ENCODE measurements at regions not wholly inside any gene's neighbourhood (a gene's known extent, or its start where the extent isn't known, plus 50 kb on each side); places are given as distances from the start of the nearest gene placed in this dataset.

DNA sequence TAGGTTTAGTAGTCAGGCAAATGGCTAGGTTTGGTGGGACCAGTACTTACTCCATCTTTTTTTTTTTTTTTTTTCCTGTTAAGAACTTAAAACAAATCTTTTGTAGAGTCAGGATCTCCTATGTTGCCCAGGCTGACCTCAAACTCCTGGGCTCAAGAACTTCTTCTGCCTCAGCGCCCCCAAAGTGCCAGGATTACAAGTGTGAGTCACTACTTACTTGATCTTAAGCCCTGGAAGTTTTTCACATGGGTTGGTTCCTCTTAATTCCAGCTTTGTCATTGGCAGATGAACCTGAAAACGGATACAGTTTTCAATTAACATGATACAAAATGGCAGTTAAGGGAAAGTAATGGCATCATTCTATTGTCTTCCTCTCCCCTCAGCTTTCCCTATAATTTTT lies 179.4 kb upstream of the JAG1 start:
- H3K36me3 ChIP-seq (ENCODE audit: insufficient read depth, low read length), result no peaks in the 10 kb centered on the region

DNA sequence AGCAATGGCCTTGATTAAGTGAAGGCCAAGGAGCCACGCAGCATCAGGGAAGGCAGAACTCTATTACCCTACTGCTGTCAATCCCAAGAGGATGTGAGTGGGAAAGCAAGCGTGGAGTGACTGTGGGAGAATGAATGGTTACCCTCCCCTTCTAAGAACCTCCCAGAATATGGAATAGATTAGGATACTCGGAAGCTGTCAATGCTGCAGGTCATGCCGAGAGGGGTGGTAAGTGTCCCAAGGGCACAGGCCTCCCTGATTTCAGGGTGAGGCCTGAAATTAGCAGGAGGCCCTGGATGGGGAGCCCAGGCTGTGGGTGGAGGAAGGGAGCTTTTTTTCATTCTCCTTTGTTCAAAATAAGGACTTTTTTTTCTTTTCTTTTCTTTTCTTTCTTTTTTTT lies 179.9 kb upstream of the JAG1 start:
- TF ChIP-seq, protein P1, sequence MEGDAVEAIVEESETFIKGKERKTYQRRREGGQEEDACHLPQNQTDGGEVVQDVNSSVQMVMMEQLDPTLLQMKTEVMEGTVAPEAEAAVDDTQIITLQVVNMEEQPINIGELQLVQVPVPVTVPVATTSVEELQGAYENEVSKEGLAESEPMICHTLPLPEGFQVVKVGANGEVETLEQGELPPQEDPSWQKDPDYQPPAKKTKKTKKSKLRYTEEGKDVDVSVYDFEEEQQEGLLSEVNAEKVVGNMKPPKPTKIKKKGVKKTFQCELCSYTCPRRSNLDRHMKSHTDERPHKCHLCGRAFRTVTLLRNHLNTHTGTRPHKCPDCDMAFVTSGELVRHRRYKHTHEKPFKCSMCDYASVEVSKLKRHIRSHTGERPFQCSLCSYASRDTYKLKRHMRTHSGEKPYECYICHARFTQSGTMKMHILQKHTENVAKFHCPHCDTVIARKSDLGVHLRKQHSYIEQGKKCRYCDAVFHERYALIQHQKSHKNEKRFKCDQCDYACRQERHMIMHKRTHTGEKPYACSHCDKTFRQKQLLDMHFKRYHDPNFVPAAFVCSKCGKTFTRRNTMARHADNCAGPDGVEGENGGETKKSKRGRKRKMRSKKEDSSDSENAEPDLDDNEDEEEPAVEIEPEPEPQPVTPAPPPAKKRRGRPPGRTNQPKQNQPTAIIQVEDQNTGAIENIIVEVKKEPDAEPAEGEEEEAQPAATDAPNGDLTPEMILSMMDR (conservative IDR thresholded peaks at IDR 0.05; ENCODE audit: low read length), result no peak
- H3K4me1 ChIP-seq (ENCODE audit: insufficient read depth, low read length, poor library complexity, severe bottlenecking), result no peaks in the 10 kb centered on the region
- H3K9me3 ChIP-seq (ENCODE audit: insufficient read depth, low read depth, low read length), result no peaks in the 10 kb centered on the region
- no peaks in the 10 kb centered on the region for H3K79me2 ChIP-seq (ENCODE audit: insufficient read depth, low read length)
- no peak overlapping the region for H2AFZ ChIP-seq (ENCODE audit: low read length)
- H3K9ac ChIP-seq (ENCODE audit: low read depth, low read length, poor library complexity, severe bottlenecking), result no peak overlapping the region
- H3K27me3 ChIP-seq (ENCODE audit: insufficient read depth, low read length, poor library complexity, severe bottlenecking), result no peaks in the 10 kb centered on the region
- no peaks in the 10 kb centered on the region for H3F3A ChIP-seq (ENCODE audit: low read depth)
- no peaks in the 10 kb centered on the region for H3K9me2 ChIP-seq (replicated peaks; ENCODE audit: low read depth, low read length)
- H4K20me1 ChIP-seq (ENCODE audit: insufficient read depth, low read length, poor library complexity, severe bottlenecking), result no peaks in the 10 kb centered on the region
- no peak overlapping the region for H3K4me3 ChIP-seq (ENCODE audit: low read length, poor library complexity, severe bottlenecking)
- H3K4me2 ChIP-seq (ENCODE audit: low read depth, low read length, poor library complexity, severe bottlenecking), result no peak overlapping the region
- H3K36me3 ChIP-seq (ENCODE audit: insufficient read depth, low read length), result no peaks in the 10 kb centered on the region

More for the DNA sequence above, 179.4 kb upstream of the JAG1 start:
- TF ChIP-seq EZH2phosphoT487 (IDR thresholded peaks at IDR 0.05; ENCODE audit: borderline replicate concordance), result no peak
- TF ChIP-seq, protein P1 (conservative IDR thresholded peaks at IDR 0.05; ENCODE audit: low read length), result no peak
- Histone ChIP-seq H3K4me1 (ENCODE audit: insufficient read depth, low read length, poor library complexity, severe bottlenecking) (no peaks in the 10 kb centered on the region), H2AFZ (ENCODE audit: low read length) (no peak overlapping the region), H3K9ac (ENCODE audit: low read depth, low read length, poor library complexity, severe bottlenecking) (no peak overlapping the region), H3K4me2 (ENCODE audit: low read depth, low read length, poor library complexity, severe bottlenecking) (no peak overlapping the region), H3K27me3 (ENCODE audit: insufficient read depth, low read length, poor library complexity, severe bottlenecking) (no peaks in the 10 kb centered on the region), H3K9me2 (replicated peaks; ENCODE audit: low read depth, low read length) (no peaks in the 10 kb centered on the region), H3K4me3 (ENCODE audit: low read length, poor library complexity, severe bottlenecking) (no peak overlapping the region), H3K9me3 (ENCODE audit: insufficient read depth, low read depth, low read length) (no peaks in the 10 kb centered on the region), H3F3A (ENCODE audit: low read depth) (no peaks in the 10 kb centered on the region), H3K79me2 (ENCODE audit: insufficient read depth, low read length) (no peaks in the 10 kb centered on the region), H4K20me1 (ENCODE audit: insufficient read depth, low read length, poor library complexity, severe bottlenecking) (no peaks in the 10 kb centered on the region)

DNA sequence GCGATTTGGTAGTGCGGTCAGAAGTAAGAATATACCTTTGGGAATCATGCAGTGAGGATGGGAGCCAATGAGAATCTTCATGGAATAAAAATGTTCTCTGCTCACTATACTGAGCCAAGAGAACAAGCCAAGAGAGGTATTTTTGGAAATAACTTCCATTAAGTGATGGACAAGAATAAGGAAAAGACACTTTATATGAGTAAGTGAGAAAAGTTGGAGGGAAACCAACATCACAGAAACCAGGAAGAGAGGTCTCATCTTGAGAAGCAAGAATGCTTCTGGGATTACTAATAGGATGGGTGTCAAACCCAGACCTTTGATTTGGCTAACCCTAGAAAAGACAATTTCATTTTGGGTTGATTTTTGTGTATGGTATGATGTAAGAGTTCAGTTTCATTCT lies 181.2 kb upstream of the JAG1 start:
- Histone ChIP-seq H3K36me3 (ENCODE audit: insufficient read depth, low read length) (no peaks in the 10 kb centered on the region), H3K9ac (ENCODE audit: low read depth, low read length, poor library complexity, severe bottlenecking) (no peak overlapping the region), H3K9me3 (ENCODE audit: insufficient read depth, low read depth, low read length) (no peaks in the 10 kb centered on the region), H3K79me2 (ENCODE audit: insufficient read depth, low read length) (no peaks in the 10 kb centered on the region), H3K4me2 (ENCODE audit: low read depth, low read length, poor library complexity, severe bottlenecking) (no peak overlapping the region), H3K27me3 (ENCODE audit: insufficient read depth, low read length, poor library complexity, severe bottlenecking) (no peaks in the 10 kb centered on the region), H3K4me3 (ENCODE audit: low read length, poor library complexity, severe bottlenecking) (no peak overlapping the region), H4K20me1 (ENCODE audit: insufficient read depth, low read length, poor library complexity, severe bottlenecking) (no peaks in the 10 kb centered on the region), H3F3A (ENCODE audit: low read depth) (no peaks in the 10 kb centered on the region), H3K9me2 (replicated peaks; ENCODE audit: low read depth, low read length) (no peaks in the 10 kb centered on the region), H3K4me1 (ENCODE audit: insufficient read depth, low read length, poor library complexity, severe bottlenecking) (no peaks in the 10 kb centered on the region), H2AFZ (ENCODE audit: low read length) (no peak overlapping the region)
- TF ChIP-seq EZH2phosphoT487 (IDR thresholded peaks at IDR 0.05; ENCODE audit: borderline replicate concordance), result no peak
- TF ChIP-seq, protein P1 (conservative IDR thresholded peaks at IDR 0.05; ENCODE audit: low read length), result no peak
